Tibial nerve (tissue), 4 donors: ENCODE measurements at regions not wholly inside any gene's neighbourhood (a gene's known extent, or its start where the extent isn't known, plus 50 kb on each side); places are given as distances from the start of the nearest gene placed in this dataset.

Experiments used
- DNase-seq, 2 donors: peaks; one replicate each; pipeline ENCODE4 v3.0.0-alpha.2; 2019; ENCODE audit warnings: low spot score in 2 of 2
- H3K27ac ChIP-seq, 4 donors: fragments of 200-600 bp; sonication (generic) in 3 of 4; one replicate each; pipeline ENCODE4 v1.5.1; 2017 to 2019; ENCODE audit warnings: mild to moderate bottlenecking in 1 of 4
- H3K27me3 ChIP-seq, 2 donors: fragments of 200-600 bp; sonication (generic) in 1 of 2; one replicate each; pipeline versions ENCODE4 v1.5.1 to v1.6.0; 2017 to 2019
- H3K36me3 ChIP-seq, 3 donors: fragments of 200-600 bp; sonication (generic); one replicate each; pipeline ENCODE4 v1.5.1; 2018 to 2019
- H3K4me1 ChIP-seq, 4 donors: fragments of 200-600 bp; sonication (generic) in 3 of 4; one replicate each; pipeline ENCODE4 v1.5.1; 2017 to 2019
- H3K4me3 ChIP-seq, 4 donors: fragments of 200-600 bp; sonication (generic) in 3 of 4; one replicate each; pipeline ENCODE4 v1.5.1; 2017 to 2019; ENCODE audit warnings: mild to moderate bottlenecking in 1 of 4, moderate library complexity in 1 of 4
- H3K9me3 ChIP-seq, 4 donors: fragments of 200-600 bp; sonication (generic) in 3 of 4; one replicate each; pipeline ENCODE4 v1.5.1; 2017 to 2019
- EP300 ChIP-seq, 2 donors: sonication (generic); formaldehyde crosslinking; IDR thresholded peaks; one replicate each; pipeline ENCODE4 v1.6.1; 2017; ENCODE audit warnings: antibody characterized with exemption in 2 of 2, mild to moderate bottlenecking in 1 of 2
- POLR2A ChIP-seq, 2 donors: fragments of 450-650 bp; IDR thresholded peaks; one replicate each; pipeline ENCODE4 v1.6.1; 2017; ENCODE audit warnings: antibody characterized with exemption in 2 of 2, mild to moderate bottlenecking in 2 of 2, moderate library complexity in 2 of 2
- WGBS, 2 donors: methylation state at CpG; one replicate each; pipeline ENCODE4 v1.1.5; 2018; 5-methylcytosine and 5-hydroxymethylcytosine counted together
- TF ChIP-seq, protein P1 (sequence below), 5 experiments: fragments of 200-600 bp in 3 of 5; fragments of 450-650 bp in 2 of 5; sonication (generic) in 3 of 5; IDR thresholded peaks; one replicate each; pipeline ENCODE4 v1.5.1; 2016 to 2019; ENCODE audit warnings: antibody characterized with exemption in 5 of 5, mild to moderate bottlenecking in 3 of 5, moderate library complexity in 2 of 5

DNA sequence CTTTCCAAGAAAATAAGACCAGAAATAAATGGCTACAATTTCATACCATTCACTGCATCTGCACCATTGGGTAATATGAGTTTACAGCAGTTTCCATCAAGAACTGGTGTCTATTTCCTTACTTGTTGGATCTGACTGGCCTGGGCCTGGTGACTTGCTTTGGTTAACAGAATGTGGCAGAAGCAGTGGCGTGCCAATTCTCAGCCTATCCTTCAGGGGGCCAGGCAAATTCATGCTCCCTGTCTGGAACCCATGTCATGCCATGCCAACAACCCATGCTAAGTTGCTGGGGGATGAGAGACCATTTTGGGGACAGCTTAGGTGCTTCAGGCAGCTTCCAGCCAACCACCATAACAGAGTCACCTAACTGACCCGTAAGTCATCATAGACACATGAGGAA is 656.7 kb downstream of the SPOCK3 start:
- Histone ChIP-seq H3K9me3 (no peaks in the 10 kb centered on the region), H3K27ac (no peak overlapping the region), H3K4me1 (no peaks in the 10 kb centered on the region), H3K27me3 (no peaks in the 10 kb centered on the region), H3K36me3 (no peaks in the 10 kb centered on the region), H3K4me3 (no peak overlapping the region)
- TF ChIP-seq, protein P1, sequence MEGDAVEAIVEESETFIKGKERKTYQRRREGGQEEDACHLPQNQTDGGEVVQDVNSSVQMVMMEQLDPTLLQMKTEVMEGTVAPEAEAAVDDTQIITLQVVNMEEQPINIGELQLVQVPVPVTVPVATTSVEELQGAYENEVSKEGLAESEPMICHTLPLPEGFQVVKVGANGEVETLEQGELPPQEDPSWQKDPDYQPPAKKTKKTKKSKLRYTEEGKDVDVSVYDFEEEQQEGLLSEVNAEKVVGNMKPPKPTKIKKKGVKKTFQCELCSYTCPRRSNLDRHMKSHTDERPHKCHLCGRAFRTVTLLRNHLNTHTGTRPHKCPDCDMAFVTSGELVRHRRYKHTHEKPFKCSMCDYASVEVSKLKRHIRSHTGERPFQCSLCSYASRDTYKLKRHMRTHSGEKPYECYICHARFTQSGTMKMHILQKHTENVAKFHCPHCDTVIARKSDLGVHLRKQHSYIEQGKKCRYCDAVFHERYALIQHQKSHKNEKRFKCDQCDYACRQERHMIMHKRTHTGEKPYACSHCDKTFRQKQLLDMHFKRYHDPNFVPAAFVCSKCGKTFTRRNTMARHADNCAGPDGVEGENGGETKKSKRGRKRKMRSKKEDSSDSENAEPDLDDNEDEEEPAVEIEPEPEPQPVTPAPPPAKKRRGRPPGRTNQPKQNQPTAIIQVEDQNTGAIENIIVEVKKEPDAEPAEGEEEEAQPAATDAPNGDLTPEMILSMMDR (IDR thresholded peaks at IDR 0.05) = no peak
- TF ChIP-seq EP300 (IDR thresholded peaks at IDR 0.05) (no peak), POLR2A (IDR thresholded peaks at IDR 0.05) (no peak)
- WGBS, 2 donors = 74 to 92% methylated on average over 2 of the region's 2 CpGs
- no peak for DNase-seq

DNA sequence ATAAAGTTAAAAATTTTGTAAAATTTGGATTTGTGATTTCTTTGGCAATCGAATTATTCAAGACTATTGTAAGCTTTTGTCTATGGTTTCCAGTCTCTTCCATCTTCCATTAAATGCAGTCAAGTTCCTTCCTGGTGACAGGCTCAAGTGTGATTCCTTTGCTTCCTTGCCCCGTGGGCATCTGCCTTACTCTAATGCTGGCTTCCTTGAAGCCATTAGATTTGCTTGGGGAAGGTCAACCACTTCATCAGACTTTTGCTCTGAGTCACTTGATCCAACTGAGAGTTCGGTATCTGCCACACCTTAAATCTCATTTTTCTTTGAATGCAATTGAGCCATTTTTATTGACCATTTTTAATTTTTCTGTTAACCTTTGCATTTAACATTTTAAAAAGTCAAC is 648.8 kb downstream of the SPOCK3 start:
- 68 to 77% methylated on average over 3 of the region's 3 CpGs for WGBS, 2 donors

DNA sequence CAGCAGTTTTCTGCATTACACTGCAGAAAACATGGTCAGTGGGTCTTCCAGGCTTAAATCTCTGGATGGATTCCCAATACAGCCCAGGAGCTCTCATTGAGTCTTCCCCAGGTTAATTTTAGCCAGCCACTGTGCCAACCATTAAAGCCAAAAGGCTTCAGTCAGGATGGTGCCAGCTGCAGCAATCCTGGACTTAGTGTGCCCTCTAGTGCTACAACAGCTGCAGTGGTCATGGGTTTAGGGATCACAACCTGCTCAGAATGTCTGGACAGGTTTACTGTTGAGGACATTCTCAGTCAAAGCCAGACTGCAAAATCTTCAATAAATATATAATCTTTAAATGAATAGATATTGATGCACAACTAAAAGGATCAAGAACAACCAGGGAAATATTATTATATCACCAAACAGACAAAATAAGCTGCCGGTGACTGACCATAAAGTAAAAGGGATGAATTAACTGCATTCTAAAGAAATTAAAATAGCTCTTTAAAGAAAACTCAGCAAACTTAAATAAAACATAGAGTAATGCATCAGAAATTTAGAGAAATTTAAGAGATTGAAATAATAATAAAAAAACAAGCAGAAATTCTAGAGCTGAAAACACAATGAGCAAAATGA is 639.9 kb downstream of the SPOCK3 start:
- Histone ChIP-seq H3K9me3 (no peaks in the 10 kb centered on the region), H3K27ac (no peak overlapping the region), H3K27me3 (no peaks in the 10 kb centered on the region), H3K36me3 (no peaks in the 10 kb centered on the region), H3K4me3 (no peak overlapping the region), H3K4me1 (no peaks in the 10 kb centered on the region)
- DNase-seq = no peak
- TF ChIP-seq, protein P1 (IDR thresholded peaks at IDR 0.05) = no peak
- TF ChIP-seq EP300 (IDR thresholded peaks at IDR 0.05) = no peak
- TF ChIP-seq POLR2A (IDR thresholded peaks at IDR 0.05) = no peak
- WGBS, 2 donors = 86 to 97% methylated on average over 1 of the region's 1 CpG

More for the DNA sequence above, 648.8 kb downstream of the SPOCK3 start:
- no peak for TF ChIP-seq POLR2A (IDR thresholded peaks at IDR 0.05)
- TF ChIP-seq, protein P1 (IDR thresholded peaks at IDR 0.05) = no peak
- no peak for TF ChIP-seq EP300 (IDR thresholded peaks at IDR 0.05)
- no peaks in the 10 kb centered on the region for H3K36me3 ChIP-seq
- no peak overlapping the region for H3K27ac ChIP-seq
- H3K27me3 ChIP-seq = no peaks in the 10 kb centered on the region
- no peaks in the 10 kb centered on the region for H3K4me1 ChIP-seq
- no peak for DNase-seq
- no peak overlapping the region for H3K4me3 ChIP-seq
- no peaks in the 10 kb centered on the region for H3K9me3 ChIP-seq

DNA sequence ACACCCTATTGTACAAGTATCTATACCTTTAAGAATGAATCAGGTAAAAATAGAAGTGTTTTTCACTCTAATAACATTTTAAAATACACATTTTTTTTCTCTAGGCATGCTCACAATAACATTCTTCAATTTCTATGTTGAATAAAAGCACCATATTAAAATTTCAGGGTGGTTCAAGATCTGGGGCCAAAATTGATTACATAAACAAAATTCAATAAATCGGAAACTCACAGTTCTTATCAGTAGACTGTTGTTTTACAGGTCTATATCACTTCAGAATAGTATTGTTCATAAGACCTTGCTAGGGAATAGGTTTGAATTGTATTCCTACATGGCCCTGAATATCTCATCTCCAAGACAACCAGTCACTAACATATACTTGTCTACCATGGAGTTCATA is 634.0 kb downstream of the SPOCK3 start:
- H3K27ac ChIP-seq = no peak overlapping the region
- TF ChIP-seq EP300 (IDR thresholded peaks at IDR 0.05) (no peak), POLR2A (IDR thresholded peaks at IDR 0.05) (no peak)
- TF ChIP-seq, protein P1 (IDR thresholded peaks at IDR 0.05) = no peak
- WGBS, 2 donors = 92 to 95% methylated on average over 1 of the region's 1 CpG

DNA sequence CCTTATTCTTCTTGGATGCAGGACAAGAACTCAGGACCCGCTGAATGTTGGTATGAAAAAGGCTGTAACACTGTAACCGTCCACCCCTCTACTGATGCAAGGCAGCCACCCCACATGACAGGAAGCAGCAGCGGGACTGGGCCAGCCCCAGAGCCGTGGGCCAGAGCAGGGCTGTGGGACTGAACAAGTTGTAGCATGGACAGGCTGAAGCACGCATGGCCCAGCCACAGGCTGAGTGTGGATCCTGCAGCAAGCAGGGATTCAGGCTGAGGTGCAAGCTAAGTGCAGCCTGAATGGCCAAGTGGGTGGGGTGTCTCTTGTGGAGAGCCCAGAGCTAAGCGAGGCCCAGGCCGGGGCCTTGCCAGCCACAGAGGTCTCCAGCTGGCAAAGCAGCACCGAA is 632.2 kb downstream of the SPOCK3 start:
- Histone ChIP-seq H3K4me1 (no peaks in the 10 kb centered on the region), H3K9me3 (no peaks in the 10 kb centered on the region), H3K4me3 (no peak overlapping the region), H3K36me3 (no peaks in the 10 kb centered on the region), H3K27ac (no peak overlapping the region), H3K27me3 (no peaks in the 10 kb centered on the region)
- DNase-seq = no peak
- no peak for TF ChIP-seq POLR2A (IDR thresholded peaks at IDR 0.05)
- TF ChIP-seq EP300 (IDR thresholded peaks at IDR 0.05) = no peak
- TF ChIP-seq, protein P1 (IDR thresholded peaks at IDR 0.05) = no peak
- WGBS, 2 donors = 86 to 93% methylated on average over 6 to 8 of the region's 8 CpGs

More for the DNA sequence above, 634.0 kb downstream of the SPOCK3 start:
- Histone ChIP-seq H3K27me3 (no peaks in the 10 kb centered on the region), H3K9me3 (no peaks in the 10 kb centered on the region), H3K4me3 (no peak overlapping the region), H3K4me1 (no peaks in the 10 kb centered on the region), H3K36me3 (no peaks in the 10 kb centered on the region)
- DNase-seq = no peak
